ENCODE measurements at regions not wholly inside any gene's neighbourhood (a gene's known extent, or its start where the extent isn't known, plus 50 kb on each side); places are given as distances from the start of the nearest gene placed in this dataset.

- no peak for TF ChIP-seq CTCF (IDR thresholded peaks at IDR 0.05)
- TF ChIP-seq EZH2 (IDR thresholded peaks at IDR 0.05; ENCODE audit: borderline replicate concordance, insufficient read depth, low read depth, low read length, poor library complexity, severe bottlenecking), result no peak
Measured at GRCh38 chr5:97903742-97904141, 720.7 kb upstream of the RIOK2 start.
